ENCODE measurements at regions not wholly inside any gene's neighbourhood (a gene's known extent, or its start where the extent isn't known, plus 50 kb on each side); places are given as distances from the start of the nearest gene placed in this dataset.

GRCh38 chrX:129145385-129145784 lies 377.9 kb downstream of the SMARCA1 start:
- DNase-seq (ENCODE audit: low spot score): no peak

GRCh38 chrX:129144172-129145038 lies 378.9 kb downstream of the SMARCA1 start:
- no peaks in the 10 kb centered on the region for H3K9me3 ChIP-seq
- no peak for ATAC-seq (ENCODE audit: insufficient number of reproducible peaks, low FRiP score, low read depth)

More at GRCh38 chrX:129145385-129145784, 377.9 kb downstream of the SMARCA1 start:
- Histone ChIP-seq H3K4me3 (no peak overlapping the region), H3K27me3 (replicated peaks; ENCODE audit: insufficient read depth) (no peaks in the 10 kb centered on the region), H3K9me3 (no peaks in the 10 kb centered on the region), H3K27ac (no peak overlapping the region), H3K36me3 (no peaks in the 10 kb centered on the region), H3K4me1 (ENCODE audit: control insufficient read depth in 1 of 2, low read depth in 2 of 2) (no peaks in the 10 kb centered on the region)
- no peak for TF ChIP-seq CTCF (IDR thresholded peaks at IDR 0.05)
- no peak for ATAC-seq (ENCODE audit: insufficient number of reproducible peaks, low FRiP score, low read depth)

GRCh38 chrX:129139837-129140598 lies 383.3 kb downstream of the SMARCA1 start:
- Histone ChIP-seq H3K4me1 (ENCODE audit: control insufficient read depth in 1 of 2, low read depth in 2 of 2) (no peaks in the 10 kb centered on the region), H3K4me3 (no peak overlapping the region), H3K36me3 (no peaks in the 10 kb centered on the region), H3K27ac (no peak overlapping the region), H3K27me3 (replicated peaks; ENCODE audit: insufficient read depth) (no peaks in the 10 kb centered on the region), H3K9me3 (no peaks in the 10 kb centered on the region)
- no peak for TF ChIP-seq CTCF (IDR thresholded peaks at IDR 0.05)
- no peak for ATAC-seq (ENCODE audit: insufficient number of reproducible peaks, low FRiP score, low read depth)
- DNase-seq (ENCODE audit: low spot score): no peak

More at GRCh38 chrX:129144172-129145038, 378.9 kb downstream of the SMARCA1 start:
- Histone ChIP-seq H3K27ac (no peak overlapping the region), H3K4me1 (ENCODE audit: control insufficient read depth in 1 of 2, low read depth in 2 of 2) (no peaks in the 10 kb centered on the region), H3K36me3 (no peaks in the 10 kb centered on the region), H3K4me3 (no peak overlapping the region), H3K27me3 (replicated peaks; ENCODE audit: insufficient read depth) (no peaks in the 10 kb centered on the region)
- no peak for DNase-seq (ENCODE audit: low spot score)
- TF ChIP-seq CTCF (IDR thresholded peaks at IDR 0.05): no peak

GRCh38 chrX:129125122-129125914 lies 398.0 kb downstream of the SMARCA1 start:
- TF ChIP-seq CTCF (IDR thresholded peaks at IDR 0.05): no peak
- no peaks in the 10 kb centered on the region for H3K4me1 ChIP-seq (ENCODE audit: control insufficient read depth in 1 of 2, low read depth in 2 of 2)
- no peak for ATAC-seq (ENCODE audit: insufficient number of reproducible peaks, low FRiP score, low read depth)
- no peak for DNase-seq (ENCODE audit: low spot score)
- H3K36me3 ChIP-seq: no peaks in the 10 kb centered on the region
- H3K27me3 ChIP-seq (replicated peaks; ENCODE audit: insufficient read depth): no peaks in the 10 kb centered on the region
- H3K4me3 ChIP-seq: no peak overlapping the region
- H3K9me3 ChIP-seq: no peaks in the 10 kb centered on the region
- no peak overlapping the region for H3K27ac ChIP-seq
